Prostate gland (tissue), 2 donors: ENCODE measurements at regions not wholly inside any gene's neighbourhood (a gene's known extent, or its start where the extent isn't known, plus 50 kb on each side); places are given as distances from the start of the nearest gene placed in this dataset.

ENCODE experiments used
- CTCF ChIP-seq, 4 experiments: fragments of 200-600 bp in 2 of 4; fragments of 450-650 bp in 2 of 4; sonication (generic) in 2 of 4; IDR thresholded peaks; 1 replicate in 3 of 4; 2 replicates in 1 of 4; pipeline ENCODE4 v1.5.1; 2016 to 2019; ENCODE audit warnings: antibody characterized with exemption in 4 of 4, mild to moderate bottlenecking in 2 of 4, moderate library complexity in 2 of 4
- POLR2AphosphoS5 ChIP-seq: sonication (generic); formaldehyde crosslinking; IDR thresholded peaks from one replicate; pipeline ENCODE4 v1.6.1; 2017; ENCODE audit warnings: antibody characterized with exemption

GRCh38 chr5:93791518-93791972, 50.1 kb upstream of the POU5F2 start:
- no peak for TF ChIP-seq POLR2AphosphoS5
- TF ChIP-seq CTCF (IDR thresholded peaks at IDR 0.05): no peak
